HG02588 (cell line): ENCODE measurements at regions not wholly inside any gene's neighbourhood (a gene's known extent, or its start where the extent isn't known, plus 50 kb on each side); places are given as distances from the start of the nearest gene placed in this dataset.
"Not testable (repeated sequence)": the region's sequence is repeated elsewhere in the genome, so short reads cannot be mapped to it uniquely, and the experiment has no call there.

ENCODE experiments used
- ATAC-seq: cut with Tn5 transposase; IDR thresholded peaks from one replicate; pipeline ENCODE4 v1.9.1; 2021; ENCODE audit warnings: mild to moderate bottlenecking, moderate library complexity; ENCODE audit not compliant: unreplicated experiment

- not testable (repeated sequence) for ATAC-seq
These were observed 1763.0 kb downstream of the SPATA31A7 start for GRCh38 chr9:62952840-62953239.
